ENCODE measurements at regions not wholly inside any gene's neighbourhood (a gene's known extent, or its start where the extent isn't known, plus 50 kb on each side); places are given as distances from the start of the nearest gene placed in this dataset.
A peak's percentile ranks its signal among the peaks of the same experiment; 100 is the strongest.

DNA sequence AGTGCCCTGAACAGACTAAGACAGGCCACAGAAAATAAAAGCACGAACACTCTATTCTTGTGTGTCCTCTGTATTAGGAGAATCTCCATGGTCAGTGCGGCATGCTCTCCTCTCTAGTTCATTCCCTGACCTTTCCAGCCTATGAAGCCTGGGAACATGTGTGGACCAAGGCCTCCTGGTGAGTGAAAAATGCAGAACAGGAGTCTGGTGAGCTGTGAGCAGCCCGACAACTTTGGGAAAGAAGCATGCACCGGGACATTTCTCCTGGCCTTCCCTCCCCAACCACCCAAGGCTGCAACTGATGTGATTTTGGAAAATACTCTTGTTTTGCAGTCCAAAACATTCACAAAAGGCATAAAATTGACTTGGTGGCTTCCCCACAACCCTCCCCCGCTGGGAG, 878.3 kb upstream of the ID2 start:
- no peaks in the 10 kb centered on the region for H3K9me2 ChIP-seq (replicated peaks; ENCODE audit: low read depth, low read length)
- no peak overlapping the region for H3K4me3 ChIP-seq (ENCODE audit: low read length, poor library complexity, severe bottlenecking)
- no peaks in the 10 kb centered on the region for H3K4me1 ChIP-seq (ENCODE audit: insufficient read depth, low read length, poor library complexity, severe bottlenecking)
- no peaks in the 10 kb centered on the region for H3K36me3 ChIP-seq (ENCODE audit: insufficient read depth, low read length)
- TF ChIP-seq CTCF (conservative IDR thresholded peaks at IDR 0.05; ENCODE audit: low read length) = no peak
- TF ChIP-seq EZH2phosphoT487 (IDR thresholded peaks at IDR 0.05; ENCODE audit: borderline replicate concordance) = no peak
- no peaks in the 10 kb centered on the region for H3K27me3 ChIP-seq (ENCODE audit: insufficient read depth, low read length, poor library complexity, severe bottlenecking)
- H2AFZ ChIP-seq (ENCODE audit: low read length) = no peak overlapping the region
- H3K9me3 ChIP-seq (ENCODE audit: insufficient read depth, low read depth, low read length) = no peaks in the 10 kb centered on the region
- no peak overlapping the region for H3K9ac ChIP-seq (ENCODE audit: low read depth, low read length, poor library complexity, severe bottlenecking)
- no peaks in the 10 kb centered on the region for H4K20me1 ChIP-seq (ENCODE audit: insufficient read depth, low read length, poor library complexity, severe bottlenecking)
- H3K79me2 ChIP-seq (ENCODE audit: insufficient read depth, low read length) = no peaks in the 10 kb centered on the region
- no peak overlapping the region for H3K4me2 ChIP-seq (ENCODE audit: low read depth, low read length, poor library complexity, severe bottlenecking)
- no peaks in the 10 kb centered on the region for H3F3A ChIP-seq (ENCODE audit: low read depth)

DNA sequence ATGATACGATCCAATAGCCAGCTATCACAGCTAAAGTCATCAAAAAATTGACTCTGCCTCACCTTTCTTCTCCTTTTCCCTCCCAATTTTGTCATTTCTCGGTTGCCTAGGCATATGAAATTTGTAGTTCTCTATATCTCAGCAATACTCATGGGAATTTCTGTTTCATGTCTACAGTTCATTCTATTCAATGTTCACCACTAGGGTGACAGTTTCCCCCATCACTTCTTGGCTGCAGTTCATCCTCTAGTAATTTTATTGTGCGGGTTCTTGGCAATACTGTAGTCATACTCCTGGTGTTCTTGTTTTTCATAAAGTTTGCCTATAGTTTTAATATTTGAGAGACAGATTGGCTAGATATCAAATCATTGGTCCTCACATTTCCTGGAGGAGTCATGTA, 872.2 kb upstream of the ID2 start:
- no peaks in the 10 kb centered on the region for H3K79me2 ChIP-seq (ENCODE audit: insufficient read depth, low read length)
- H3K4me3 ChIP-seq (ENCODE audit: low read length, poor library complexity, severe bottlenecking) = no peak overlapping the region
- H3K9ac ChIP-seq (ENCODE audit: low read depth, low read length, poor library complexity, severe bottlenecking) = no peak overlapping the region
- TF ChIP-seq EZH2phosphoT487 (IDR thresholded peaks at IDR 0.05; ENCODE audit: borderline replicate concordance) = no peak
- TF ChIP-seq CTCF (conservative IDR thresholded peaks at IDR 0.05; ENCODE audit: low read length) = peak; percentile 43
- H3K36me3 ChIP-seq (ENCODE audit: insufficient read depth, low read length) = no peaks in the 10 kb centered on the region
- H3F3A ChIP-seq (ENCODE audit: low read depth) = no peaks in the 10 kb centered on the region
- H4K20me1 ChIP-seq (ENCODE audit: insufficient read depth, low read length, poor library complexity, severe bottlenecking) = no peaks in the 10 kb centered on the region
- H3K27me3 ChIP-seq (ENCODE audit: insufficient read depth, low read length, poor library complexity, severe bottlenecking) = no peaks in the 10 kb centered on the region
- no peaks in the 10 kb centered on the region for H3K4me1 ChIP-seq (ENCODE audit: insufficient read depth, low read length, poor library complexity, severe bottlenecking)
- H3K9me3 ChIP-seq (ENCODE audit: insufficient read depth, low read depth, low read length) = no peaks in the 10 kb centered on the region
- no peak overlapping the region for H3K4me2 ChIP-seq (ENCODE audit: low read depth, low read length, poor library complexity, severe bottlenecking)
- no peak overlapping the region for H2AFZ ChIP-seq (ENCODE audit: low read length)
- H3K9me2 ChIP-seq (replicated peaks; ENCODE audit: low read depth, low read length) = no peaks in the 10 kb centered on the region

GRCh38 chr2:7811073-7811472, 870.8 kb upstream of the ID2 start:
- H4K20me1 ChIP-seq (ENCODE audit: insufficient read depth, low read length, poor library complexity, severe bottlenecking) = no peaks in the 10 kb centered on the region
- H2AFZ ChIP-seq (ENCODE audit: low read length) = no peak overlapping the region

More at GRCh38 chr2:7811073-7811472, 870.8 kb upstream of the ID2 start:
- no peak overlapping the region for H3K4me2 ChIP-seq (ENCODE audit: low read depth, low read length, poor library complexity, severe bottlenecking)
- H3F3A ChIP-seq (ENCODE audit: low read depth) = no peaks in the 10 kb centered on the region
- H3K9me2 ChIP-seq (replicated peaks; ENCODE audit: low read depth, low read length) = no peaks in the 10 kb centered on the region
- H3K79me2 ChIP-seq (ENCODE audit: insufficient read depth, low read length) = no peaks in the 10 kb centered on the region
- no peak overlapping the region for H3K4me3 ChIP-seq (ENCODE audit: low read length, poor library complexity, severe bottlenecking)
- no peak overlapping the region for H3K9ac ChIP-seq (ENCODE audit: low read depth, low read length, poor library complexity, severe bottlenecking)
- no peaks in the 10 kb centered on the region for H3K36me3 ChIP-seq (ENCODE audit: insufficient read depth, low read length)
- no peaks in the 10 kb centered on the region for H3K9me3 ChIP-seq (ENCODE audit: insufficient read depth, low read depth, low read length)
- no peak for TF ChIP-seq CTCF (conservative IDR thresholded peaks at IDR 0.05; ENCODE audit: low read length)
- TF ChIP-seq EZH2phosphoT487 (IDR thresholded peaks at IDR 0.05; ENCODE audit: borderline replicate concordance) = no peak
- H3K27me3 ChIP-seq (ENCODE audit: insufficient read depth, low read length, poor library complexity, severe bottlenecking) = no peaks in the 10 kb centered on the region
- no peaks in the 10 kb centered on the region for H3K4me1 ChIP-seq (ENCODE audit: insufficient read depth, low read length, poor library complexity, severe bottlenecking)

All from Loucy (cell line).